Duodenal mucosa (tissue), 2 donors: ENCODE measurements at regions not wholly inside any gene's neighbourhood (a gene's known extent, or its start where the extent isn't known, plus 50 kb on each side); places are given as distances from the start of the nearest gene placed in this dataset.

Experiments
- H3K27ac ChIP-seq: one replicate; pipeline ENCODE4 v1.7.0; 2013; ENCODE audit warnings: low read depth, low read length
- H3K27me3 ChIP-seq, 2 donors: one replicate each; pipeline ENCODE4 v1.7.0; 2013; ENCODE audit warnings: low read length in 2 of 2, control low read depth in 1 of 2; ENCODE audit not compliant: insufficient read depth in 2 of 2, control insufficient read depth in 1 of 2
- H3K36me3 ChIP-seq, 2 donors: one replicate each; pipeline ENCODE4 v1.7.0; 2013; ENCODE audit warnings: low read length in 2 of 2, control low read depth in 1 of 2; ENCODE audit not compliant: insufficient read depth in 2 of 2, control insufficient read depth in 1 of 2
- H3K4me1 ChIP-seq, 2 donors: one replicate each; pipeline ENCODE4 v1.7.0; 2013; ENCODE audit warnings: low read length in 2 of 2, control low read depth in 1 of 2; ENCODE audit not compliant: insufficient read depth in 2 of 2, control insufficient read depth in 1 of 2
- H3K4me3 ChIP-seq, 2 donors: one replicate each; pipeline ENCODE4 v1.7.0; 2013; ENCODE audit warnings: low read length in 2 of 2, low read depth in 1 of 2
- H3K9ac ChIP-seq, 2 donors: one replicate each; pipeline ENCODE4 v1.7.0; 2013; ENCODE audit warnings: low read length in 2 of 2, low read depth in 1 of 2
- H3K9me3 ChIP-seq, 2 donors: one replicate each; pipeline ENCODE4 v1.7.0; 2013; ENCODE audit warnings: low read length in 2 of 2, control low read depth in 1 of 2; ENCODE audit not compliant: control insufficient read depth in 1 of 2

GRCh38 chr2:236861944-236862343, 223.7 kb upstream of the COPS8 start:
- Histone ChIP-seq H3K27me3 (no peaks in the 10 kb centered on the region), H3K9ac (no peak overlapping the region), H3K4me3 (no peak overlapping the region), H3K4me1 (no peaks in the 10 kb centered on the region), H3K36me3 (no peaks in the 10 kb centered on the region), H3K27ac (no peak overlapping the region), H3K9me3 (peaks cover 4 to 6% of the 10 kb centered on the region in 2 donors)

- Histone ChIP-seq H3K9me3 (peaks cover 4 to 6% of the 10 kb centered on the region in 2 donors), H3K9ac (no peak overlapping the region), H3K4me1 (no peaks in the 10 kb centered on the region), H3K27ac (no peak overlapping the region), H3K4me3 (no peak overlapping the region), H3K27me3 (no peaks in the 10 kb centered on the region), H3K36me3 (no peaks in the 10 kb centered on the region)
Observed at GRCh38 chr2:236862526-236862925, 223.2 kb upstream of the COPS8 start.

GRCh38 chr2:236862961-236863728, 222.5 kb upstream of the COPS8 start:
- Histone ChIP-seq H3K27ac (no peak overlapping the region), H3K4me3 (no peak overlapping the region), H3K9ac (no peak overlapping the region), H3K36me3 (no peaks in the 10 kb centered on the region), H3K4me1 (no peaks in the 10 kb centered on the region), H3K9me3 (peaks cover 4 to 6% of the 10 kb centered on the region in 2 donors), H3K27me3 (no peaks in the 10 kb centered on the region)

GRCh38 chr2:236863729-236864126, 222.0 kb upstream of the COPS8 start:
- Histone ChIP-seq H3K27ac (no peak overlapping the region), H3K9ac (no peak overlapping the region), H3K4me1 (no peaks in the 10 kb centered on the region), H3K36me3 (no peaks in the 10 kb centered on the region), H3K9me3 (peaks cover 4 to 6% of the 10 kb centered on the region in 2 donors), H3K4me3 (no peak overlapping the region), H3K27me3 (no peaks in the 10 kb centered on the region)

GRCh38 chr2:236865052-236865451, 220.6 kb upstream of the COPS8 start:
- Histone ChIP-seq H3K4me3 (no peak overlapping the region), H3K27me3 (no peaks in the 10 kb centered on the region), H3K36me3 (no peaks in the 10 kb centered on the region), H3K27ac (no peak overlapping the region), H3K9ac (no peak overlapping the region), H3K4me1 (no peaks in the 10 kb centered on the region), H3K9me3 (peaks cover 4 to 6% of the 10 kb centered on the region in 2 donors)

GRCh38 chr2:236866542-236867340, 218.9 kb upstream of the COPS8 start:
- no peaks in the 10 kb centered on the region for H3K36me3 ChIP-seq
- no peaks in the 10 kb centered on the region for H3K27me3 ChIP-seq
- peaks cover 4 to 6% of the 10 kb centered on the region in 2 donors for H3K9me3 ChIP-seq
- H3K4me1 ChIP-seq: no peaks in the 10 kb centered on the region
- no peak overlapping the region for H3K4me3 ChIP-seq
- no peak overlapping the region for H3K27ac ChIP-seq
- H3K9ac ChIP-seq: no peak overlapping the region

- Histone ChIP-seq H3K36me3 (no peaks in the 10 kb centered on the region), H3K9me3 (peaks cover 4 to 6% of the 10 kb centered on the region in 2 donors), H3K9ac (no peak overlapping the region), H3K4me1 (peaks cover 0 to 3% of the 10 kb centered on the region in 2 donors), H3K27me3 (no peaks in the 10 kb centered on the region), H3K4me3 (no peak overlapping the region), H3K27ac (no peak overlapping the region)
Observed at GRCh38 chr2:236867441-236868260, 218.0 kb upstream of the COPS8 start.

- H3K9ac ChIP-seq: no peak overlapping the region
- H3K27ac ChIP-seq: no peak overlapping the region
- no peaks in the 10 kb centered on the region for H3K36me3 ChIP-seq
- H3K4me1 ChIP-seq: peaks cover 0 to 3% of the 10 kb centered on the region in 2 donors
- H3K9me3 ChIP-seq: peaks cover 0 to 3% of the 10 kb centered on the region in 2 donors
- H3K27me3 ChIP-seq: no peaks in the 10 kb centered on the region
- no peak overlapping the region for H3K4me3 ChIP-seq
Observed at GRCh38 chr2:236870370-236870769, 215.3 kb upstream of the COPS8 start.

- Histone ChIP-seq H3K9me3 (no peaks in the 10 kb centered on the region), H3K9ac (no peak overlapping the region), H3K36me3 (no peaks in the 10 kb centered on the region), H3K4me1 (peaks cover 0 to 3% of the 10 kb centered on the region in 2 donors), H3K27me3 (no peaks in the 10 kb centered on the region), H3K4me3 (no peak overlapping the region), H3K27ac (peak overlapping the region; percentile 13)
Observed at GRCh38 chr2:236871500-236872001, 214.1 kb upstream of the COPS8 start.
